ENCODE measurements at regions not wholly inside any gene's neighbourhood (a gene's known extent, or its start where the extent isn't known, plus 50 kb on each side); places are given as distances from the start of the nearest gene placed in this dataset.

DNA sequence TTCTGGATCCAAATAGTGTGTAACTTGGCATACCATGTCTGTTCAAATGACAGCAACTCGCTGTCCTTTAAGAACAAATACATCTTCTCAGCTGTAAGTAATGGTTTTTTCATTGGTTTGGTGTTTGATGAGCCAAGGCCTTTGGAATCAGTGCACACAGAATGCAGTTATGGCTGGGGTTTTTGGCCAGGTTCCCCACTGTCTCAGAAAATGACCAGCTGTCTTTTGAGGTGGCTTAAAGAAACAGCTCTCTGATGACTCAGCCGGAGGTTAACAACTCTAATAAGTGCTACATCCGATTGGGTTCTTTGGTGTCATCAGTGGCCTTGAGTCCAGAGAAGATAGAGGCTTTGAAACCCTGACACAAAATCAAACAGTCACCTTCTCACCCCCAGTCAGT, 688.4 kb downstream of the REEP3 start:
- Mint-ChIP-seq H3K4me1 (ENCODE audit: low read depth, unreplicated experiment) (no peaks in the 10 kb centered on the region), H3K27ac (ENCODE audit: unreplicated experiment) (no peak overlapping the region), H3K27me3 (ENCODE audit: insufficient read depth, unreplicated experiment) (peaks cover 4% of the 10 kb centered on the region), H3K4me3 (ENCODE audit: unreplicated experiment) (no peak overlapping the region), H3K9me3 (ENCODE audit: unreplicated experiment) (no peaks in the 10 kb centered on the region), H3K36me3 (ENCODE audit: insufficient read depth, unreplicated experiment) (no peaks in the 10 kb centered on the region)
- H3K4me3 ChIP-seq (ENCODE audit: low read depth, low read length) = no peak overlapping the region
- no peaks in the 10 kb centered on the region for H3K27me3 ChIP-seq (replicated peaks; ENCODE audit: control insufficient read depth, insufficient read depth, low read length)
- TF ChIP-seq CTCF (IDR thresholded peaks at IDR 0.05; ENCODE audit: insufficient read depth in 1 of 2, low read depth in 1 of 2, low read length in 1 of 2, severe bottlenecking in 1 of 2, unreplicated experiment in 1 of 2) = no peak
- H3K4me1 ChIP-seq = no peaks in the 10 kb centered on the region
- no TSS peak for BruUV-seq (replicated peaks)
- intact Hi-C loops (cut with micrococcal nuclease; ENCODE audit: unreplicated experiment) = no loop called here
- no peaks in the 10 kb centered on the region for H3K36me3 ChIP-seq (ENCODE audit: control insufficient read depth, insufficient read depth, low read length)
- H3K9me3 ChIP-seq = 0 out of 2 replicates have a peak, but pooled peaks cover 4% of the 10 kb centered on the region
- POLR2A ChIA-PET = no interaction called here
- no peak for DNase-seq
- CTCF ChIA-PET = no interaction called here

DNA sequence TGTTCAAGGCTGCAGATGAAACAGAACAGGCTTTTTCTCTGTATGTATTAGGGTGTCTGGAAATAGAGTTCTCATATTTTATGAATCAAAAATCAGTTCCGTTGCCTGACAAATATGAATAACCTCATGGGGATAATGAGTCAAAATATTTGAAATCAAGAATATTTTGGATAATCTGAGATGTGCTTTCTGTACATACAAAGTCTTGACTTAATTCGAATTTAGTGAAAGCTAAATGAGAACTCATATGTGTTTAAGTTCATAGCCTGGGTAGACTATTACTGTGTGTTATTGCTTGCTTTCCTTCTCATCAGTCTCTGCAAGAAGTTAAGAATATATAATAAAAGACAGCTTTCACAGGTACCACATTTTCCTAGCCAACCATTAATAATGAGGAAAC, 689.0 kb downstream of the REEP3 start:
- DNase-seq = no peak
- H3K27ac Mint-ChIP-seq (ENCODE audit: unreplicated experiment) = no peak overlapping the region
- H3K4me1 Mint-ChIP-seq (ENCODE audit: low read depth, unreplicated experiment) = no peaks in the 10 kb centered on the region
- H3K4me1 ChIP-seq = no peaks in the 10 kb centered on the region
- ChIA-PET CTCF (no interaction called here), POLR2A (no interaction called here)
- H3K9me3 Mint-ChIP-seq (ENCODE audit: unreplicated experiment) = no peaks in the 10 kb centered on the region
- H3K9me3 ChIP-seq = 0 out of 2 replicates have a peak, but pooled peaks cover 4% of the 10 kb centered on the region
- H3K27me3 ChIP-seq (replicated peaks; ENCODE audit: control insufficient read depth, insufficient read depth, low read length) = no peaks in the 10 kb centered on the region
- peaks cover 3% of the 10 kb centered on the region for H3K27me3 Mint-ChIP-seq (ENCODE audit: insufficient read depth, unreplicated experiment)
- BruUV-seq (replicated peaks) = no TSS peak
- TF ChIP-seq CTCF (IDR thresholded peaks at IDR 0.05; ENCODE audit: insufficient read depth in 1 of 2, low read depth in 1 of 2, low read length in 1 of 2, severe bottlenecking in 1 of 2, unreplicated experiment in 1 of 2) = no peak
- no peak overlapping the region for H3K4me3 Mint-ChIP-seq (ENCODE audit: unreplicated experiment)
- no peak overlapping the region for H3K4me3 ChIP-seq (ENCODE audit: low read depth, low read length)
- no peaks in the 10 kb centered on the region for H3K36me3 ChIP-seq (ENCODE audit: control insufficient read depth, insufficient read depth, low read length)
- no peaks in the 10 kb centered on the region for H3K36me3 Mint-ChIP-seq (ENCODE audit: insufficient read depth, unreplicated experiment)
- intact Hi-C loops (cut with micrococcal nuclease; ENCODE audit: unreplicated experiment) = no loop called here

DNA sequence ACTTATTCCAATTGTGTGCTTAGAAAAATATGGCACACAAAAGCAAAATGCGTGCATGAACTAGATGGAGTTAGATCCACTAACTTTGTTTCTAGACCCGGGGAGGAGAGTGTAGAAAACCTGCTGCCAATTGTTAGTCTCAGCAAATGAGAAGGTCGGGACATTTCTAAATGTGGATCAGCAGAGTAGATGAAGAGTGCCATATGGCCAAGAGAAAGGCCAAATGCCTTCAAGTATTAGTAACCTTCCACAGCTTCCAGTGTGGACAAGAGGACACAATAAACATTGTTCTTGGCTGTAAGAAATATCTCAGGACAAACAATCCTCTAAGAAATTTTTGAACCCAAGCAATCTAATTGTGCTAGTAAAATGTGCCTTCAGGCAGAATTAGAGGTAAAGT, 690.3 kb downstream of the REEP3 start:
- H3K36me3 ChIP-seq (ENCODE audit: control insufficient read depth, insufficient read depth, low read length) = no peaks in the 10 kb centered on the region
- Mint-ChIP-seq H3K4me1 (ENCODE audit: low read depth, unreplicated experiment) (no peaks in the 10 kb centered on the region), H3K27me3 (ENCODE audit: insufficient read depth, unreplicated experiment) (peaks cover 3% of the 10 kb centered on the region), H3K36me3 (ENCODE audit: insufficient read depth, unreplicated experiment) (no peaks in the 10 kb centered on the region), H3K9me3 (ENCODE audit: unreplicated experiment) (no peaks in the 10 kb centered on the region), H3K4me3 (ENCODE audit: unreplicated experiment) (no peak overlapping the region), H3K27ac (ENCODE audit: unreplicated experiment) (no peak overlapping the region)
- BruUV-seq (replicated peaks) = no TSS peak
- H3K4me3 ChIP-seq (ENCODE audit: low read depth, low read length) = no peak overlapping the region
- ChIA-PET CTCF (no interaction called here), POLR2A (no interaction called here)
- no peaks in the 10 kb centered on the region for H3K27me3 ChIP-seq (replicated peaks; ENCODE audit: control insufficient read depth, insufficient read depth, low read length)
- no peak for TF ChIP-seq CTCF (IDR thresholded peaks at IDR 0.05; ENCODE audit: insufficient read depth in 1 of 2, low read depth in 1 of 2, low read length in 1 of 2, severe bottlenecking in 1 of 2, unreplicated experiment in 1 of 2)
- H3K4me1 ChIP-seq = no peaks in the 10 kb centered on the region
- DNase-seq = no peak
- intact Hi-C loops (cut with micrococcal nuclease; ENCODE audit: unreplicated experiment) = no loop called here
- H3K9me3 ChIP-seq = 0 out of 2 replicates have a peak, but pooled peaks cover 4% of the 10 kb centered on the region

Data from Caco-2 (cell line).